Uterus (tissue), 3 donors: ENCODE measurements at regions not wholly inside any gene's neighbourhood (a gene's known extent, or its start where the extent isn't known, plus 50 kb on each side); places are given as distances from the start of the nearest gene placed in this dataset.

Experiments
- DNase-seq, 2 donors: peaks; one replicate each; pipeline ENCODE4 v3.0.0-alpha.2; 2019 to 2020
- H3K27ac ChIP-seq, 2 donors: fragments of 200-600 bp; sonication (generic); 1 replicate in 1 of 2; 2 replicates in 1 of 2; pipeline ENCODE4 v1.5.1; 2016 to 2018
- H3K27me3 ChIP-seq, 2 donors: fragments of 200-600 bp; sonication (generic); one replicate each; pipeline ENCODE4 v1.5.1; 2018 to 2019; ENCODE audit warnings: control low read depth in 1 of 2
- H3K36me3 ChIP-seq, 2 donors: fragments of 200-600 bp; sonication (generic); one replicate each; pipeline ENCODE4 v1.5.1; 2019; ENCODE audit warnings: control low read depth in 1 of 2
- H3K4me1 ChIP-seq, 2 donors: fragments of 200-600 bp; sonication (generic); one replicate each; pipeline ENCODE4 v1.5.1; 2018 to 2019; ENCODE audit warnings: control low read depth in 1 of 2
- H3K4me3 ChIP-seq, 2 donors: fragments of 200-600 bp; sonication (generic); 1 replicate in 1 of 2; 2 replicates in 1 of 2; pipeline ENCODE4 v1.5.1; 2018 to 2019; ENCODE audit warnings: mild to moderate bottlenecking in 1 of 2
- H3K9me3 ChIP-seq, 2 donors: fragments of 200-600 bp; sonication (generic); one replicate each; pipeline ENCODE4 v1.5.1; 2019; ENCODE audit warnings: control low read depth in 1 of 2
- CTCF ChIP-seq, 4 experiments: fragments of 200-600 bp in 2 of 4; fragments of 450-650 bp in 2 of 4; sonication (generic) in 2 of 4; IDR thresholded peaks; one replicate each; pipeline ENCODE4 v1.5.1; 2016 to 2019; ENCODE audit warnings: antibody characterized with exemption in 4 of 4, mild to moderate bottlenecking in 2 of 4, moderate library complexity in 1 of 4
- POLR2A ChIP-seq, 2 donors: fragments of 450-650 bp; IDR thresholded peaks; one replicate each; pipeline ENCODE4 v1.6.1; 2016; ENCODE audit warnings: antibody characterized with exemption in 2 of 2, mild to moderate bottlenecking in 1 of 2, moderate library complexity in 1 of 2
- intact Hi-C: fragments of 100-400 bp; cut with DNase I; formaldehyde crosslinking; loops from one replicate; pipeline ENCODE4 v1.15.1; 2023; ENCODE audit warnings: low total_unique reads
- donor health status: DM: yes; HTN: yes; CAD: no.

GRCh38 chr2:210792000-210792399, 235.6 kb downstream of the CPS1 start:
- Histone ChIP-seq H3K4me1 (no peaks in the 10 kb centered on the region), H3K27me3 (no peaks in the 10 kb centered on the region), H3K9me3 (no peaks in the 10 kb centered on the region), H3K36me3 (no peaks in the 10 kb centered on the region), H3K4me3 (no peak overlapping the region), H3K27ac (no peak overlapping the region)
- no peak for DNase-seq
- no peak for TF ChIP-seq POLR2A (IDR thresholded peaks at IDR 0.05)
- TF ChIP-seq CTCF (IDR thresholded peaks at IDR 0.05): no peak
- intact Hi-C loops: no loop called here

- TF ChIP-seq POLR2A (IDR thresholded peaks at IDR 0.05) (no peak), CTCF (IDR thresholded peaks at IDR 0.05) (no peak)
- Histone ChIP-seq H3K36me3 (no peaks in the 10 kb centered on the region), H3K9me3 (no peaks in the 10 kb centered on the region), H3K4me3 (no peak overlapping the region), H3K4me1 (no peaks in the 10 kb centered on the region), H3K27me3 (no peaks in the 10 kb centered on the region), H3K27ac (no peak overlapping the region)
- DNase-seq: no peak
- intact Hi-C loops: no loop called here
Measured at GRCh38 chr2:210795506-210795905, 239.1 kb downstream of the CPS1 start.

- H3K36me3 ChIP-seq: no peaks in the 10 kb centered on the region
- no peak for DNase-seq
- H3K4me3 ChIP-seq: no peak overlapping the region
- H3K27ac ChIP-seq: no peak overlapping the region
- intact Hi-C loops: no loop called here
- no peaks in the 10 kb centered on the region for H3K4me1 ChIP-seq
- TF ChIP-seq POLR2A (IDR thresholded peaks at IDR 0.05) (no peak), CTCF (IDR thresholded peaks at IDR 0.05) (no peak)
- H3K9me3 ChIP-seq: no peaks in the 10 kb centered on the region
- H3K27me3 ChIP-seq: no peaks in the 10 kb centered on the region
Measured at GRCh38 chr2:210798180-210798579, 241.8 kb downstream of the CPS1 start.

- H3K36me3 ChIP-seq: no peaks in the 10 kb centered on the region
- H3K27me3 ChIP-seq: no peaks in the 10 kb centered on the region
- H3K27ac ChIP-seq: no peak overlapping the region
- no peak overlapping the region for H3K4me3 ChIP-seq
- H3K9me3 ChIP-seq: peaks cover 0 to 4% of the 10 kb centered on the region in 2 donors
- H3K4me1 ChIP-seq: no peaks in the 10 kb centered on the region
- TF ChIP-seq POLR2A (IDR thresholded peaks at IDR 0.05): no peak
- TF ChIP-seq CTCF (IDR thresholded peaks at IDR 0.05): no peak
- DNase-seq: no peak
- intact Hi-C loops: no loop called here
Measured at GRCh38 chr2:210814251-210815025, 258.0 kb downstream of the CPS1 start.

GRCh38 chr2:210816769-210817168, 260.4 kb downstream of the CPS1 start:
- H3K36me3 ChIP-seq: no peaks in the 10 kb centered on the region
- intact Hi-C loops: no loop called here
- H3K4me1 ChIP-seq: no peaks in the 10 kb centered on the region
- H3K27me3 ChIP-seq: no peaks in the 10 kb centered on the region
- H3K27ac ChIP-seq: no peak overlapping the region
- no peak overlapping the region for H3K4me3 ChIP-seq
- H3K9me3 ChIP-seq: no peaks in the 10 kb centered on the region
- no peak for DNase-seq
- TF ChIP-seq POLR2A (IDR thresholded peaks at IDR 0.05) (no peak), CTCF (IDR thresholded peaks at IDR 0.05) (no peak)
